Ovary (tissue), 3 donors: ENCODE measurements at regions not wholly inside any gene's neighbourhood (a gene's known extent, or its start where the extent isn't known, plus 50 kb on each side); places are given as distances from the start of the nearest gene placed in this dataset.

Experiments
- EP300 ChIP-seq: sonication (generic); formaldehyde crosslinking; IDR thresholded peaks from one replicate; pipeline ENCODE4 v1.6.1; 2017; ENCODE audit warnings: antibody characterized with exemption
- POLR2A ChIP-seq: fragments of 450-650 bp; IDR thresholded peaks from one replicate; pipeline ENCODE4 v1.6.1; 2017; ENCODE audit warnings: antibody characterized with exemption, mild to moderate bottlenecking, moderate library complexity
- TF ChIP-seq, protein P1 (sequence below), 3 donors: fragments of 450-650 bp in 2 of 3; fragments of 200-600 bp in 1 of 3; IDR thresholded peaks; one replicate each; pipeline versions ENCODE4 v1.5.1 to v1.8.0; 2016 to 2022; ENCODE audit warnings: antibody characterized with exemption in 3 of 3, mild to moderate bottlenecking in 1 of 3
- donor health status: DM: no; HTN: no; CAD: no.

DNA sequence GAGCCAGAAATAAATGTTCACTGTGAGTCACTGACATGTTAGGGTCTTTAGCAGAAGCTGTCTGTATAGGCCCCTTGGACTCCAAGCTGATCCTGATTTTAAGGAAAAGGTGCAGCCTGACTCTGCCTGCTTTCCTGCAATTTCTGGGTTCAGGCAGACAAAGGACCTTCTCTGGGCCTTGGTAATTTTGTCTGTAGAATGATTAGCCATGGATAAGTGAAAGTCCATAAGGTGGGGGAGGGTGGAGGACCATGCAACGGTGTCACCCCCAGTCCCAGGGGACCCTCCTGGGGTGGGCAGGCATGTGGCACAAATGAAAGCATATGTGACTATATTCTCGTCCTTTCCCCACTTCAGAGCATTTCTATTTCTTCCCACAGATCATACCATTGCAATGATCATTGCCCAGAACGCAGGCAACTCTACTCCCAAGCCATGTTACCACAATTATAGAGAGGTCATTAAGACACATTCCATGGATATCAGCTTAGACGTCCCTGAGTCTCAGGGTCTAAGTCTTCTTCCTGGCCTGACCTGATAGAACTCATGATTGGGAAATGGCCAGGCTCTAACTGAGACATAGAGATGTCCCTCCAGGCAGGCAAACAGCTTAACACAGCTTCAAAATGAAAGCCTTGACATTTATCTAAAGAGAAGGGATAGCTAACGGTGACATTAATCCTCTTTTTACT, 157.9 kb upstream of the ALDH1B1 start:
- TF ChIP-seq POLR2A = no peak
- TF ChIP-seq, protein P1, sequence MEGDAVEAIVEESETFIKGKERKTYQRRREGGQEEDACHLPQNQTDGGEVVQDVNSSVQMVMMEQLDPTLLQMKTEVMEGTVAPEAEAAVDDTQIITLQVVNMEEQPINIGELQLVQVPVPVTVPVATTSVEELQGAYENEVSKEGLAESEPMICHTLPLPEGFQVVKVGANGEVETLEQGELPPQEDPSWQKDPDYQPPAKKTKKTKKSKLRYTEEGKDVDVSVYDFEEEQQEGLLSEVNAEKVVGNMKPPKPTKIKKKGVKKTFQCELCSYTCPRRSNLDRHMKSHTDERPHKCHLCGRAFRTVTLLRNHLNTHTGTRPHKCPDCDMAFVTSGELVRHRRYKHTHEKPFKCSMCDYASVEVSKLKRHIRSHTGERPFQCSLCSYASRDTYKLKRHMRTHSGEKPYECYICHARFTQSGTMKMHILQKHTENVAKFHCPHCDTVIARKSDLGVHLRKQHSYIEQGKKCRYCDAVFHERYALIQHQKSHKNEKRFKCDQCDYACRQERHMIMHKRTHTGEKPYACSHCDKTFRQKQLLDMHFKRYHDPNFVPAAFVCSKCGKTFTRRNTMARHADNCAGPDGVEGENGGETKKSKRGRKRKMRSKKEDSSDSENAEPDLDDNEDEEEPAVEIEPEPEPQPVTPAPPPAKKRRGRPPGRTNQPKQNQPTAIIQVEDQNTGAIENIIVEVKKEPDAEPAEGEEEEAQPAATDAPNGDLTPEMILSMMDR (IDR thresholded peaks at IDR 0.05) = no peak
- no peak for TF ChIP-seq EP300
